ENCODE measurements at regions not wholly inside any gene's neighbourhood (a gene's known extent, or its start where the extent isn't known, plus 50 kb on each side); places are given as distances from the start of the nearest gene placed in this dataset.

DNA sequence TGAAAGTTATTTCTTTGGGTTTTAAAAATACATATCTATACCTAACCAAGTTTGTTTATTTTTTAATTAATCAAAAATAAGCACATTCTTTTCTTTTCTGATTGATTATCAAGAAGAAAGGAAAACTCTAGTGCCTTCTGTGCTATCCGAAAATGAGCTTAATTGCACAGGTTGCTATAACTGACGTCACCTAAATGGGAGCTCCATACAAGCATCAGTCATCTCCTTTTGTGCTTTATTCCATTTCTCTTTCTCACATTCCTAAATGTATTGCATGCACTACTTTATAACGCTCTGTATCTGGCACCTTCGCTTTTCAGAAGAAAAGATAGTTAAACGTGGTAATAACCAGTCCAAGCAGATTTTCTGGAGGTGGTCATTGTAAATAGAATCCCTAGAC lies 675.0 kb downstream of the STPG2 start:
- no peak for DNase-seq (ENCODE audit: low read depth)
- TF ChIP-seq, protein P1, sequence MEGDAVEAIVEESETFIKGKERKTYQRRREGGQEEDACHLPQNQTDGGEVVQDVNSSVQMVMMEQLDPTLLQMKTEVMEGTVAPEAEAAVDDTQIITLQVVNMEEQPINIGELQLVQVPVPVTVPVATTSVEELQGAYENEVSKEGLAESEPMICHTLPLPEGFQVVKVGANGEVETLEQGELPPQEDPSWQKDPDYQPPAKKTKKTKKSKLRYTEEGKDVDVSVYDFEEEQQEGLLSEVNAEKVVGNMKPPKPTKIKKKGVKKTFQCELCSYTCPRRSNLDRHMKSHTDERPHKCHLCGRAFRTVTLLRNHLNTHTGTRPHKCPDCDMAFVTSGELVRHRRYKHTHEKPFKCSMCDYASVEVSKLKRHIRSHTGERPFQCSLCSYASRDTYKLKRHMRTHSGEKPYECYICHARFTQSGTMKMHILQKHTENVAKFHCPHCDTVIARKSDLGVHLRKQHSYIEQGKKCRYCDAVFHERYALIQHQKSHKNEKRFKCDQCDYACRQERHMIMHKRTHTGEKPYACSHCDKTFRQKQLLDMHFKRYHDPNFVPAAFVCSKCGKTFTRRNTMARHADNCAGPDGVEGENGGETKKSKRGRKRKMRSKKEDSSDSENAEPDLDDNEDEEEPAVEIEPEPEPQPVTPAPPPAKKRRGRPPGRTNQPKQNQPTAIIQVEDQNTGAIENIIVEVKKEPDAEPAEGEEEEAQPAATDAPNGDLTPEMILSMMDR (IDR thresholded peaks at IDR 0.05; ENCODE audit: low read depth, low read length, missing control alignments), result no peak
- H3K4me3 ChIP-seq (ENCODE audit: low read depth, low read length), result no peak overlapping the region

GRCh38 chr4:97475621-97476020 lies 667.7 kb downstream of the STPG2 start:
- H3K4me3 ChIP-seq (ENCODE audit: low read depth, low read length), result no peak overlapping the region
- TF ChIP-seq, protein P1 (IDR thresholded peaks at IDR 0.05; ENCODE audit: low read depth, low read length, missing control alignments), result no peak
- DNase-seq (ENCODE audit: low read depth), result no peak

- TF ChIP-seq, protein P1 (IDR thresholded peaks at IDR 0.05; ENCODE audit: low read depth, low read length, missing control alignments), result no peak
- no peak overlapping the region for H3K4me3 ChIP-seq (ENCODE audit: low read depth, low read length)
- DNase-seq (ENCODE audit: low read depth), result no peak
These were observed 665.3 kb downstream of the STPG2 start for GRCh38 chr4:97477974-97478373.

- no peak overlapping the region for H3K4me3 ChIP-seq (ENCODE audit: low read depth, low read length)
- DNase-seq (ENCODE audit: low read depth), result no peak
- TF ChIP-seq, protein P1 (IDR thresholded peaks at IDR 0.05; ENCODE audit: low read depth, low read length, missing control alignments), result no peak
These were observed 663.9 kb downstream of the STPG2 start for GRCh38 chr4:97479388-97479787.

DNA sequence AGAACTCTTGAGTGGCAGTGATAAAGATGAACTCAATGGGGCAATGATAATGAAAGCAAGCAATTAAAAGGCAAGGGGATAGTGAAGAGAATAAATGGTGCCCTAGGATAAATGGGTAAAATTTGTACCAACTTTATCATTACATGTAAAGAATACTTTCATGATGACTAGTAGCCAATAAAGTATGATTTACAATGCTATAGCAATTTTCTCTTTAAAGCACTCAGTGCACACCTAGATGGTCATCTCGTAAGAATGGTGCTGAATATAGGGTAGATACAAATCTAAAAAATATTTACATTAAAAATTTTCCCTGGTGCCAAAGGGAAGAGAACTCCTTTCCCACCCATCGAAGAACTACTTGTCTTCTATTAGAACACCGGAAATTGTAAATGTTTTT lies 651.4 kb downstream of the STPG2 start:
- TF ChIP-seq, protein P1 (IDR thresholded peaks at IDR 0.05; ENCODE audit: low read depth, low read length, missing control alignments), result no peak
- H3K4me3 ChIP-seq (ENCODE audit: low read depth, low read length), result no peak overlapping the region
- no peak for DNase-seq (ENCODE audit: low read depth)

- TF ChIP-seq, protein P1 (IDR thresholded peaks at IDR 0.05; ENCODE audit: low read depth, low read length, missing control alignments), result no peak
- DNase-seq (ENCODE audit: low read depth), result no peak
- no peak overlapping the region for H3K4me3 ChIP-seq (ENCODE audit: low read depth, low read length)
These were observed 649.3 kb downstream of the STPG2 start for GRCh38 chr4:97493815-97494518.

- DNase-seq (ENCODE audit: low read depth), result no peak
- no peak overlapping the region for H3K4me3 ChIP-seq (ENCODE audit: low read depth, low read length)
- TF ChIP-seq, protein P1 (IDR thresholded peaks at IDR 0.05; ENCODE audit: low read depth, low read length, missing control alignments), result no peak
These were observed 646.9 kb downstream of the STPG2 start for GRCh38 chr4:97496298-97496873.

Data from GM12864 (cell line).